LNCaP clone FGC (cell line): ENCODE measurements at regions not wholly inside any gene's neighbourhood (a gene's known extent, or its start where the extent isn't known, plus 50 kb on each side); places are given as distances from the start of the nearest gene placed in this dataset.

Experiments used
- DNase-seq: peaks from one replicate; pipeline ENCODE4 v3.0.0-alpha.2; 2011; ENCODE audit warnings: low read depth
- H3K4me3 ChIP-seq: 2 replicates; pipeline ENCODE4 v1.5.1; 2011; ENCODE audit warnings: mild to moderate bottlenecking, low read depth, low read length, control low read depth
- CTCF ChIP-seq: IDR thresholded peaks from 2 replicates; pipeline ENCODE4 v1.5.1; 2012; ENCODE audit warnings: mild to moderate bottlenecking; ENCODE audit not compliant: control insufficient read depth, insufficient read depth; ENCODE audit errors: extremely low read depth

GRCh38 chr4:129641179-129641578 is 545.2 kb downstream of the C4orf33 start:
- no peak overlapping the region for H3K4me3 ChIP-seq
- peak; percentile 65 for TF ChIP-seq CTCF
- peak; percentile 17 for DNase-seq

GRCh38 chr4:129645461-129645860 is 549.5 kb downstream of the C4orf33 start:
- no peak for TF ChIP-seq CTCF
- DNase-seq: no peak

GRCh38 chr4:129668092-129668491 is 572.1 kb downstream of the C4orf33 start:
- no peak for TF ChIP-seq CTCF
- no peak for DNase-seq
- no peak overlapping the region for H3K4me3 ChIP-seq

More at GRCh38 chr4:129645461-129645860, 549.5 kb downstream of the C4orf33 start:
- no peak overlapping the region for H3K4me3 ChIP-seq

GRCh38 chr4:129672941-129673340 is 577.0 kb downstream of the C4orf33 start:
- H3K4me3 ChIP-seq: no peak overlapping the region
- no peak for TF ChIP-seq CTCF
- no peak for DNase-seq

GRCh38 chr4:129675036-129675435 is 579.1 kb downstream of the C4orf33 start:
- no peak for DNase-seq
- no peak for TF ChIP-seq CTCF
- H3K4me3 ChIP-seq: no peak overlapping the region

GRCh38 chr4:129676934-129677333 is 581.0 kb downstream of the C4orf33 start:
- no peak for TF ChIP-seq CTCF
- no peak overlapping the region for H3K4me3 ChIP-seq
- no peak for DNase-seq

GRCh38 chr4:129682586-129682985 is 586.6 kb downstream of the C4orf33 start:
- no peak for DNase-seq
- no peak overlapping the region for H3K4me3 ChIP-seq
- TF ChIP-seq CTCF: no peak
